ENCODE measurements at regions not wholly inside any gene's neighbourhood (a gene's known extent, or its start where the extent isn't known, plus 50 kb on each side); places are given as distances from the start of the nearest gene placed in this dataset.

DNA sequence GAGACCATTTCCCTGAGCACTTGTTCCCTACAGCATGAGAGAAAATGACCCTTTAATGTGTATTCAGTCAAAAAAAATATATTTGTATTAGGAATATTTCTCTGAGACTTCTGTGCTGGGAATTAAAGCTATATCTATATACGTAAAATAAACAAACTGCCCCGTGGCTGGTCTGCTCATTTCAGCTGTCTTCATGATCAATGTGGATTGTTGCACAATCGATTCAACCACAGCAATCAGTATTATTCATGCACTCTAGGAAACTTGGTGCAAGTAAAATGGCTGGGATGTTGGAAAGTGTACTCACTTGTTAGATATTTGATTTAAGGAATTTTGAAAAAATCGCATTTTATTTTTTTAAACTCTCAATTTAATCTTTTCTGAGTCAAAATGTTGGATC is 307.9 kb upstream of the ZFP42 start:
- TF ChIP-seq ZNF274 (IDR thresholded peaks at IDR 0.05; ENCODE audit: low read depth, low read length) (no peak), YY1 (IDR thresholded peaks at IDR 0.05; ENCODE audit: insufficient read depth, insufficient read length) (no peak)

All from NT2/D1 (cell line).